ENCODE measurements at regions not wholly inside any gene's neighbourhood (a gene's known extent, or its start where the extent isn't known, plus 50 kb on each side); places are given as distances from the start of the nearest gene placed in this dataset.

DNA sequence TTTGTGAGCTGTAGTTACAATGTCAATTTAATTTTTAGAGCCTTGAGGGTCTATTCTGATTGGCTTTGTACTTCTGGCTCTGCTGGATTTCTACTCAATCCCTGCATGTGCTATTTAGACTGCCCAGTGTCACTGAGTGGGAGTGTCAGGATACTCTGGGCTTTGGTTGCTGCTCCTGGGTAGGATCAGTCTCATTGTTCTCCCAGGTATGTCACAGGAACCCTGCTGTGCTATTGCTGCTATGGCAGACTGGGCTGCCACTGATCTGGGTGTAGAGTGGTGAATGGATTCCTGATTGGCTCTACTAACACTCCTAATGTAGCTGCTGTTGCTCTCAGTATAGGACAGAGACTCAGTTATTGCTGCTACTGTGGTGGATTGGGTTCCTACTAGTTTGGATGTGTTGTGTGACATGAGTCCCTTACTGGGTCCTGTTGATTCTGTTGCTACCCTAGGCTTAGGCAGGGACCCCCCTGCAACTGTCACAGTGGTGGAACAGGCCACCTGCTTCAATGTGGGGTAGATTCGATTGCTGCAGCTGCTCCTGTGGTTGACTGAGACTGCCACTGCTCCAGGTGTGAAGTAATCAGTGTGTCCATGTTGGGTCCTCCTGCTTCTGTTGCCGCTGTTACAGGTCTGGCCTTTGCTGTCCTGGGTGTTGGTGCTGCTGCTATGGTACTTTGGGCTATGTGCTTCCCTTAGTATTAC, 707.8 kb upstream of the AMOT start:
- Histone ChIP-seq H3K9me3 (no peaks in the 10 kb centered on the region), H3K4me3 (no peak overlapping the region), H3K27ac (no peak overlapping the region), H3K27me3 (no peaks in the 10 kb centered on the region), H3K36me3 (no peaks in the 10 kb centered on the region), H3K4me1 (no peaks in the 10 kb centered on the region)
- no peak for ATAC-seq
- no CpG with 5 or more reads among the region's 2 CpGs for WGBS, 2 donors (ENCODE audit: low coverage in 1 of 2)
- TF ChIP-seq, protein P1, sequence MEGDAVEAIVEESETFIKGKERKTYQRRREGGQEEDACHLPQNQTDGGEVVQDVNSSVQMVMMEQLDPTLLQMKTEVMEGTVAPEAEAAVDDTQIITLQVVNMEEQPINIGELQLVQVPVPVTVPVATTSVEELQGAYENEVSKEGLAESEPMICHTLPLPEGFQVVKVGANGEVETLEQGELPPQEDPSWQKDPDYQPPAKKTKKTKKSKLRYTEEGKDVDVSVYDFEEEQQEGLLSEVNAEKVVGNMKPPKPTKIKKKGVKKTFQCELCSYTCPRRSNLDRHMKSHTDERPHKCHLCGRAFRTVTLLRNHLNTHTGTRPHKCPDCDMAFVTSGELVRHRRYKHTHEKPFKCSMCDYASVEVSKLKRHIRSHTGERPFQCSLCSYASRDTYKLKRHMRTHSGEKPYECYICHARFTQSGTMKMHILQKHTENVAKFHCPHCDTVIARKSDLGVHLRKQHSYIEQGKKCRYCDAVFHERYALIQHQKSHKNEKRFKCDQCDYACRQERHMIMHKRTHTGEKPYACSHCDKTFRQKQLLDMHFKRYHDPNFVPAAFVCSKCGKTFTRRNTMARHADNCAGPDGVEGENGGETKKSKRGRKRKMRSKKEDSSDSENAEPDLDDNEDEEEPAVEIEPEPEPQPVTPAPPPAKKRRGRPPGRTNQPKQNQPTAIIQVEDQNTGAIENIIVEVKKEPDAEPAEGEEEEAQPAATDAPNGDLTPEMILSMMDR (IDR thresholded peaks at IDR 0.05) = no peak
- TF ChIP-seq POLR2A (IDR thresholded peaks at IDR 0.05) = no peak

DNA sequence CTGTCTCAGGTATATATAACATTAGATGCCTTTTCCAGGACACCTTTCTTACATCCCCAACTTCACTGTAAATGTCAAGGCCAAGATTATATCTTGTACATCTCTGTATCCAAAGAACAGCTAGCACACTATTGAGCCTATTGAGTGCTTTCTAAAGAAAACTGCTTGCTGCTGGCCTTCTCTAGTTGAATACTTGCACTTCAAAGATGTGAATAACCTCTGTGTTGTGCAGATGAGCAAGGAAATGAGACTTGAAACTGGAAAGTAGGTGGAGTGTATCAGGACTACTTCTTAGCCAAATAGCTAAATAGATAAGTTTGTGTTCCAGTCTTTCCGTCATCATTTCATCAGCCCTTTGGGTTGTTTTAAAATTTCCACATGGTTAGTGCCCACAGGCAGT, 704.4 kb upstream of the AMOT start:
- WGBS, 2 donors (ENCODE audit: low coverage in 1 of 2) = 67% methylated on average over 1 of the region's 1 CpG; no CpG with 5 or more reads in 1 of the 2 donors
- Histone ChIP-seq H3K9me3 (no peaks in the 10 kb centered on the region), H3K27me3 (no peaks in the 10 kb centered on the region), H3K4me3 (no peak overlapping the region), H3K27ac (no peak overlapping the region), H3K4me1 (no peaks in the 10 kb centered on the region), H3K36me3 (no peaks in the 10 kb centered on the region)
- TF ChIP-seq, protein P1 (IDR thresholded peaks at IDR 0.05) = no peak
- TF ChIP-seq EP300 (IDR thresholded peaks at IDR 0.05) (no peak), POLR2AphosphoS5 (IDR thresholded peaks at IDR 0.05) (no peak), POLR2A (IDR thresholded peaks at IDR 0.05) (no peak)
- ATAC-seq = no peak

DNA sequence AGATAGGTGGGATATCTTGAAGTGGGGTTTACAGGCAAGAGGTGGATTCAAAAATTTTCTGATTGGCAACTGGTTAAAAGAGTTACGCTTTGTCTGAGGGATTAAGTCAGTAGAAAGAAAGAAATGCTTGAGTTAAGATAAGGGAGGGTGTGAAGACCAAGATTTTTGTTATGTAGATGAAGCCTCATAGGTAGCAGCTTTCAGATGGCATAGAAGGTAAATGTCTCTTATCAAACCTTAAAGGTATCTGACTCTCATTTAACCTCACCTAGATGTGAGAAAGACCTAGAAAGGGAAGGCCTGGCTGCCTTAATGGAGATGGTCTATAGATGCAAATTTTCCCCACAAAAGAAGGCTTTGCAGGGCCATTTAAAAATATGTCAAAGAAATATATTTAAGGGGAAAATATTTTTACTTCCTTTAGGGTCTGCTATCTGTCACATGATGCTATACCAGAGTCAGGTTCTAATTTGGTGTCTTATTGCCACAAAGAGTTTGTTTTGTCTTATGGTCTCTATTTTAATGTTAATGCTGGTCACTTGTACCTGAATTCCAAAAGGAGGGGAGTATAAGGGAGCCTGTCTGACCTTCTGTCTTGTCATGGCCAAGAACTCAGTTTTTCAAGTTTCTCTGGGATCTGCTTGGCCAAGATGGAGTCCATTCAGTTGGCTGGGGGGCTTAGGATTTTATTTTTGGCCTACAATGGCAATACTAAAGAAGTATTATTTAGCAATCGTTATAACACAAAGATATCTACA, 699.1 kb upstream of the AMOT start:
- WGBS, 2 donors (ENCODE audit: low coverage in 1 of 2) = 65 to 86% methylated on average over 1 to 2 of the region's 2 CpGs
- Histone ChIP-seq H3K27ac (no peak overlapping the region), H3K4me3 (no peak overlapping the region), H3K36me3 (no peaks in the 10 kb centered on the region), H3K27me3 (no peaks in the 10 kb centered on the region), H3K4me1 (no peaks in the 10 kb centered on the region), H3K9me3 (no peaks in the 10 kb centered on the region)
- TF ChIP-seq POLR2A (IDR thresholded peaks at IDR 0.05) (no peak), EP300 (IDR thresholded peaks at IDR 0.05) (no peak)
- TF ChIP-seq, protein P1 (IDR thresholded peaks at IDR 0.05) = no peak
- no peak for ATAC-seq

DNA sequence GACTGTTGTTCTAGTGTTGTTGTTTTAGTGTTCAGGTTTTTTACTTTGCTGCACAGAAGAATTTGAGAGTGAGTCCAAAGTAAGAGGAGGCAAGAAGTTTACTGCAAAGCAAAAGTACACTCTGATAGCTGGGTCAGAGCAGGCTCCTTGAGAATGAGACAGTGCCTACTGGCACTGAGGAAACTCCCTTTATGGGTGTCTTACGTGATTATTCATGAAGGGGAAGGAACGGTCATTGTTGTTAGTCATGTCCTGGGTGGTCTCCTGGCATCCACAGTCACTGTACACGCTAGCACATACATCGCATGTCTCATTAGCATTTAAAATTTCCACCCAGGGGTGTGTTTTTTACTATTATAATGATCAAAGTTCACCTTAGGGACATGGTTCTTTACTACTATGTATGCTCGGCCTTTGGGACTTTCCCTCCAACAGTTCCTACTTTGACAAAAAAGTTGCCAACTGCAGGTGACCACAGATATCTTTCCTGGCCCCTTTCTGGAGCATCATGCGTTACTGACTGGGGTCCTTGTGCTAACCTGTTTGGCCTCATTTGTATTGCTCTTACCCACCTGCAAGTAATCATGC, 688.9 kb upstream of the AMOT start:
- WGBS, 2 donors (ENCODE audit: low coverage in 1 of 2) = 77 to 91% methylated on average over 5 to 6 of the region's 6 CpGs
- Histone ChIP-seq H3K4me1 (no peaks in the 10 kb centered on the region), H3K36me3 (no peaks in the 10 kb centered on the region), H3K27ac (no peak overlapping the region), H3K9me3 (no peaks in the 10 kb centered on the region), H3K4me3 (no peak overlapping the region), H3K27me3 (no peaks in the 10 kb centered on the region)
- ATAC-seq = no peak
- no peak for TF ChIP-seq POLR2A (IDR thresholded peaks at IDR 0.05)
- no peak for TF ChIP-seq EP300 (IDR thresholded peaks at IDR 0.05)
- TF ChIP-seq, protein P1 (IDR thresholded peaks at IDR 0.05) = no peak
- no peak for TF ChIP-seq POLR2AphosphoS5 (IDR thresholded peaks at IDR 0.05)

All from gastroesophageal sphincter (tissue), 4 donors.